ENCODE measurements at regions not wholly inside any gene's neighbourhood (a gene's known extent, or its start where the extent isn't known, plus 50 kb on each side); places are given as distances from the start of the nearest gene placed in this dataset.

- Histone ChIP-seq H3K4me1 (ENCODE audit: control insufficient read depth, insufficient read depth, low read length) (no peaks in the 10 kb centered on the region), H2BK120ac (ENCODE audit: low read depth, low read length) (no peak overlapping the region), H4K20me1 (ENCODE audit: insufficient read depth, low read length) (no peaks in the 10 kb centered on the region), H2AK9ac (replicated peaks; ENCODE audit: low read depth, low read length, poor library complexity) (no peak overlapping the region), H3K4ac (ENCODE audit: low read depth, low read length) (no peak overlapping the region), H3K9me3 (ENCODE audit: control insufficient read depth, insufficient read depth, low read length) (peaks cover 6% of the 10 kb centered on the region), H3K36me3 (ENCODE audit: control insufficient read depth, insufficient read depth, low read length) (no peaks in the 10 kb centered on the region), H2AK5ac (ENCODE audit: low read depth, low read length) (no peak overlapping the region), H3K18ac (ENCODE audit: low read depth, low read length) (no peak overlapping the region), H4K8ac (ENCODE audit: low read depth in 2 of 2, low read length in 2 of 2) (no peak overlapping the region), H3K27ac (ENCODE audit: insufficient read depth, low read length) (no peak overlapping the region), H3K56ac (ENCODE audit: extremely low read depth, insufficient read depth, low read length) (no peak overlapping the region), H2BK20ac (ENCODE audit: low read depth, low read length) (no peak overlapping the region), H2AFZ (replicated peaks; ENCODE audit: low read length, poor library complexity) (no peak overlapping the region), H3K23ac (ENCODE audit: low read depth, low read length) (no peak overlapping the region), H3K27me3 (ENCODE audit: control insufficient read depth, insufficient read depth, low read length) (no peaks in the 10 kb centered on the region), H3K79me1 (ENCODE audit: low read depth in 1 of 2, low read length in 2 of 2) (no peaks in the 10 kb centered on the region), H3K14ac (replicated peaks; ENCODE audit: low read depth, low read length) (no peak overlapping the region), H3K9me1 (ENCODE audit: insufficient read depth, low read length) (no peaks in the 10 kb centered on the region), H4K91ac (ENCODE audit: insufficient read depth, low read depth, low read length) (no peak overlapping the region), H2BK5ac (ENCODE audit: low read depth, low read length, poor library complexity, severe bottlenecking) (no peak overlapping the region), H4K5ac (ENCODE audit: low read depth, low read length) (no peak overlapping the region), H3K4me3 (ENCODE audit: insufficient read depth, low read depth, low read length) (no peak overlapping the region), H3K9ac (ENCODE audit: low read depth, low read length) (no peak overlapping the region), H2BK15ac (ENCODE audit: low read depth, low read length) (no peak overlapping the region), H3K4me2 (ENCODE audit: low read depth, low read length) (no peak overlapping the region)
- DNase-seq (no peak), ATAC-seq (ENCODE audit: low read depth) (no peak)
- intact Hi-C loops (cut with micrococcal nuclease) (no loop called here), dilution Hi-C loops (cut with HindIII; ENCODE audit: low sequenced_read_pairs, unreplicated experiment) (no loop called here), in situ Hi-C loops (cut with MboI; ENCODE audit: low sequenced_read_pairs) (no loop called here)
- TF ChIP-seq POLR2A (IDR thresholded peaks at IDR 0.05; ENCODE audit: low read depth, low read length), result no peak
- no peak for TF ChIP-seq MAFK (IDR thresholded peaks at IDR 0.05; ENCODE audit: low read depth, low read length)
- no peak for TF ChIP-seq CHD1 (IDR thresholded peaks at IDR 0.05; ENCODE audit: low read depth, low read length)
- TF ChIP-seq MXI1 (IDR thresholded peaks at IDR 0.05; ENCODE audit: borderline replicate concordance, low read depth, low read length), result no peak
- TF ChIP-seq RAD21 (IDR thresholded peaks at IDR 0.05; ENCODE audit: low read length), result no peak
- CTCF ChIA-PET, result no interaction called here
- BruUV-seq (replicated peaks), result no TSS peak
- POLR2A ChIA-PET (ENCODE audit: unreplicated experiment), result no interaction called here
- WGBS, 2 experiments (ENCODE audit: extremely low coverage in 2 of 2, insufficient read length in 1 of 2), result no CpG with 5 or more reads among the region's 3 CpGs
Observed at GRCh38 chr9:23638011-23638410, 188.0 kb downstream of the ELAVL2 start.

Measured in IMR-90 (cell line).